CD1c-positive myeloid dendritic cell (primary cell): ENCODE measurements at regions not wholly inside any gene's neighbourhood (a gene's known extent, or its start where the extent isn't known, plus 50 kb on each side); places are given as distances from the start of the nearest gene placed in this dataset.
"Not testable (repeated sequence)": the region's sequence is repeated elsewhere in the genome, so short reads cannot be mapped to it uniquely, and the experiment has no call there.

ENCODE experiments used
- DNase-seq: peaks from one replicate; pipeline ENCODE4 v3.0.0-alpha.2; 2016; ENCODE audit errors: extremely low spot score

- not testable (repeated sequence) for DNase-seq
Measured at GRCh38 chr15:75763635-75764600, 51.3 kb upstream of the CSPG4 start.

- no peak for DNase-seq
Measured at GRCh38 chr15:75763137-75763611, 50.5 kb upstream of the CSPG4 start.
